Heart right ventricle (tissue), 16 donors: ENCODE measurements at regions not wholly inside any gene's neighbourhood (a gene's known extent, or its start where the extent isn't known, plus 50 kb on each side); places are given as distances from the start of the nearest gene placed in this dataset.
A peak's percentile ranks its signal among the peaks of the same experiment; 100 is the strongest.

ENCODE experiments used
- ATAC-seq, 8 donors: fragments of 200-7000 bp; cut with Tn5 transposase; one replicate each; pipeline ENCODE4 v1.9.1; 2020; ENCODE audit warnings: mild to moderate bottlenecking in 8 of 8, moderate library complexity in 8 of 8, moderate number of reproducible peaks in 1 of 8
- DNase-seq, 2 donors: peaks; one replicate each; pipeline ENCODE4 v3.0.0-alpha.2; 2020
- H3K27ac ChIP-seq, 10 donors: fragments of 200-600 bp; sonication (generic) in 2 of 10; one replicate each; pipeline versions ENCODE4 v1.5.0 to v1.8.0; 2020 to 2022; ENCODE audit warnings: mild to moderate bottlenecking in 3 of 10
- H3K27me3 ChIP-seq, 7 donors: fragments of 200-600 bp; one replicate each; pipeline ENCODE4 v1.8.0; 2021 to 2022; ENCODE audit warnings: mild to moderate bottlenecking in 2 of 7
- H3K36me3 ChIP-seq, 9 donors: fragments of 200-600 bp; sonication (generic) in 1 of 9; one replicate each; pipeline versions ENCODE4 v1.5.0 to v1.8.0; 2020 to 2022; ENCODE audit warnings: mild to moderate bottlenecking in 2 of 9
- H3K4me1 ChIP-seq, 9 donors: fragments of 200-600 bp; sonication (generic) in 1 of 9; one replicate each; pipeline versions ENCODE4 v1.5.0 to v1.8.0; 2020 to 2022; ENCODE audit warnings: mild to moderate bottlenecking in 4 of 9
- H3K4me3 ChIP-seq, 10 donors: fragments of 200-600 bp; sonication (generic) in 2 of 10; one replicate each; pipeline versions ENCODE4 v1.5.0 to v1.8.0; 2020 to 2022; ENCODE audit warnings: mild to moderate bottlenecking in 7 of 10, moderate library complexity in 2 of 10
- H3K9me3 ChIP-seq, 11 donors: fragments of 200-600 bp in 10 of 11; sonication (generic) in 2 of 11; one replicate each; pipeline versions ENCODE4 v1.5.0 to v1.8.0; 2013 to 2022; ENCODE audit warnings: mild to moderate bottlenecking in 2 of 11, control low read depth in 1 of 11, moderate library complexity in 1 of 11
- CTCF ChIP-seq, 9 donors: fragments of 200-600 bp; sonication (generic) in 2 of 9; IDR thresholded peaks; one replicate each; pipeline versions ENCODE4 v1.5.0 to v1.8.0; 2021 to 2022; ENCODE audit warnings: antibody characterized with exemption in 9 of 9, mild to moderate bottlenecking in 5 of 9, moderate library complexity in 1 of 9
- WGBS, 2 donors: extraction: QIAGEN DNeasy Blood & Tissue Kit; methylation state at CpG; one replicate each; pipeline ENCODE4 v1.1.7; 2013; ENCODE audit warnings: inconsistent platforms in 1 of 2; 5-methylcytosine and 5-hydroxymethylcytosine counted together
- intact Hi-C, 10 donors: fragments of 100-400 bp; cut with DNase I; formaldehyde crosslinking; loops; one replicate each; pipeline versions ENCODE4 v1.11.1 to v1.14.2; 2022
- donor health status: Arrhythmogenic right ventricular cardiomyopathy.
- donor health status: ischemic (EF 13 %, LVEDD 7.1; RV severe dilation, severe dysfunction).
- donor health status: healthy with polysubstance abuse.
- donor health status: DM: no; HTN: yes; CAD: no.
- donor health status: DM: no; HTN: no; CAD: no.
- donor health status: ischemic (EF 25% LVEDD 6.9; RV normal size, moderate dysfunction).
- donor health status: ischemic (EF 25% LVEDD 5.7; RV mildly dilated, moderate dysfunction).
- donor health status: healthy.
- donor health status: DM: yes; HTN: yes; CAD: no.
- donor health status: Ischemic cardiomyopathy.
- donor health status: ischemic (EF 35%, LVEDD 5.7; RV mildly dilated, moderate dysfunction).
- donor health status: nonischemic (EF 11% LVEDD 7.7; RV severe dilation, severe dysfunction).
- donor health status: DM: yes; HTN: yes; CAD: no.
- donor health status: PGD.
- donor health status: ischemic (EF 29% LVEDD 5.4; RV normal size, mild dysfunction).
- donor health status: nonischemic (EF 23%, LVEDD 6.1; RV moderate dilation, normal function).

GRCh38 chr5:109483395-109483971 is 73.7 kb upstream of the PJA2 start:
- intact Hi-C loops: loop anchor here in 1 of 10 donors (10.0 kb wide), 1 partner anchor 201 kb away; the partner anchor contains the start of gene MAN2A1
- Histone ChIP-seq H3K4me1 (peaks cover 0 to 26% (median 14%) of the 10 kb centered on the region in 9 donors), H3K4me3 (no peak overlapping the region), H3K9me3 (peaks cover 0 to 7% (median 0%) of the 10 kb centered on the region in 11 donors), H3K27ac (no peak overlapping the region), H3K27me3 (no peaks in the 10 kb centered on the region), H3K36me3 (no peaks in the 10 kb centered on the region)
- WGBS, 2 donors: 58 to 69% methylated on average over 2 of the region's 2 CpGs
- no peak for ATAC-seq
- no peak for TF ChIP-seq CTCF (IDR thresholded peaks at IDR 0.05)
- DNase-seq: no peak

- TF ChIP-seq CTCF (IDR thresholded peaks at IDR 0.05): no peak
- intact Hi-C loops: loop anchor here in 1 of 10 donors (10.0 kb wide), 1 partner anchor 202 kb away; the partner anchor contains the start of gene MAN2A1
These were observed 73.0 kb upstream of the PJA2 start for GRCh38 chr5:109482748-109483147.

GRCh38 chr5:109479260-109479860 is 69.6 kb upstream of the PJA2 start:
- no peaks in the 10 kb centered on the region for H3K27me3 ChIP-seq
- no peaks in the 10 kb centered on the region for H3K36me3 ChIP-seq
- H3K4me1 ChIP-seq: peaks cover 0 to 11% (median 0%) of the 10 kb centered on the region in 9 donors
- H3K27ac ChIP-seq: no peak overlapping the region
- ATAC-seq (no peak), DNase-seq (no peak)
- H3K9me3 ChIP-seq: peaks cover 0 to 7% (median 0%) of the 10 kb centered on the region in 11 donors
- TF ChIP-seq CTCF (IDR thresholded peaks at IDR 0.05): peak in 8 of 9 donors; percentile 20 to 61 (median 44)
- no peak overlapping the region for H3K4me3 ChIP-seq
- WGBS, 2 donors: 49 to 95% methylated on average over 2 of the region's 2 CpGs
- intact Hi-C loops: loop anchor here in 1 of 10 donors (10.0 kb wide), 1 partner anchor 835 kb away; no protein-coding TSS in a partner anchor

More at GRCh38 chr5:109482748-109483147, 73.0 kb upstream of the PJA2 start:
- no peak for ATAC-seq
- WGBS, 2 donors: 87 to 91% methylated on average over 5 of the region's 5 CpGs
- no peak overlapping the region for H3K4me3 ChIP-seq
- peaks cover 0 to 7% (median 0%) of the 10 kb centered on the region in 11 donors for H3K9me3 ChIP-seq
- H3K27me3 ChIP-seq: no peaks in the 10 kb centered on the region
- no peak for DNase-seq
- no peaks in the 10 kb centered on the region for H3K36me3 ChIP-seq
- no peak overlapping the region for H3K27ac ChIP-seq
- peaks cover 0 to 26% (median 14%) of the 10 kb centered on the region in 9 donors for H3K4me1 ChIP-seq

GRCh38 chr5:109478830-109479229 is 69.1 kb upstream of the PJA2 start:
- no peak for DNase-seq
- peaks cover 0 to 9% (median 0%) of the 10 kb centered on the region in 9 donors for H3K4me1 ChIP-seq
- H3K4me3 ChIP-seq: no peak overlapping the region
- H3K36me3 ChIP-seq: no peaks in the 10 kb centered on the region
- peaks cover 0 to 7% (median 0%) of the 10 kb centered on the region in 11 donors for H3K9me3 ChIP-seq
- H3K27me3 ChIP-seq: no peaks in the 10 kb centered on the region
- intact Hi-C loops: loop anchor here in 1 of 10 donors (10.0 kb wide), 1 partner anchor 834 kb away; no protein-coding TSS in a partner anchor
- ATAC-seq: no peak
- H3K27ac ChIP-seq: no peak overlapping the region
- TF ChIP-seq CTCF (IDR thresholded peaks at IDR 0.05): no peak
